OCI-LY3 (cell line): ENCODE measurements at regions not wholly inside any gene's neighbourhood (a gene's known extent, or its start where the extent isn't known, plus 50 kb on each side); places are given as distances from the start of the nearest gene placed in this dataset.

Experiments
- EZH2phosphoT487 ChIP-seq: fragments of 200-600 bp; shearing (Covaris generic); IDR thresholded peaks from 2 replicates; pipeline ENCODE4 v1.6.1; 2018; ENCODE audit warnings: antibody characterized with exemption, mixed run types, low read depth
- TF ChIP-seq, protein P1 (sequence below): fragments of 200-600, 300-600 bp; sonication (generic); IDR thresholded peaks from 2 replicates; pipeline ENCODE4 v1.5.1; 2014; ENCODE audit warnings: antibody characterized with exemption, low read length, low read depth

DNA sequence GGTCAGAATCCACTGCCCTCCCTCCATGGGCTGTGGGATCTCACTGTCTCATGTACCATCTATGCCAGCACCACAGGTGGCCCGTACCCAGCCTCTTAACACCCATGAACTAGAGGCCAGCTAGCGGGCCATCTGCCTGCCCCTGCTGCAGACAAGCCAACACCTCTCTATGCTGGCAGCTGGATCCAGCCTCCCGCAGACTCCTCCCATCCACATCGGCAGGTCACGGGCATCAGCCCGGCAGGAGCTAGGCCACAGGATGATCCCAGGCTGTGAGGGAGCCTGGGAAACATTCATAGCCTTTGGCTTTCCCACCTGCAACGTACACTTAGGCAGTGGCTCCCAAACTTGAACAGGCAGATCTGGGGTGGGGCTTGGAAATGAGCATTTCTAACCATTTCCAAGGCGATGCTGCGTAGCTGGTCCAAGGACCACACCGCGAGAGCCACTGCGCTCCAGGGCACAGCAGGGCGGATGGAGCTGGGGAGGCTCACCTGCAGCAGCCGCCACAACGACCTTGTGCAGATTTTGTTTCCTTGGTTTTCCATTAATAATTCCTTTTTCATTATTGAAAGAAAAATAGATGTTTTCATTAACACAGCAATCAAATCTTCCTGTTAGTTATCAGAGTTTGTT lies 114.7 kb downstream of the KCNF1 start:
- TF ChIP-seq, protein P1, sequence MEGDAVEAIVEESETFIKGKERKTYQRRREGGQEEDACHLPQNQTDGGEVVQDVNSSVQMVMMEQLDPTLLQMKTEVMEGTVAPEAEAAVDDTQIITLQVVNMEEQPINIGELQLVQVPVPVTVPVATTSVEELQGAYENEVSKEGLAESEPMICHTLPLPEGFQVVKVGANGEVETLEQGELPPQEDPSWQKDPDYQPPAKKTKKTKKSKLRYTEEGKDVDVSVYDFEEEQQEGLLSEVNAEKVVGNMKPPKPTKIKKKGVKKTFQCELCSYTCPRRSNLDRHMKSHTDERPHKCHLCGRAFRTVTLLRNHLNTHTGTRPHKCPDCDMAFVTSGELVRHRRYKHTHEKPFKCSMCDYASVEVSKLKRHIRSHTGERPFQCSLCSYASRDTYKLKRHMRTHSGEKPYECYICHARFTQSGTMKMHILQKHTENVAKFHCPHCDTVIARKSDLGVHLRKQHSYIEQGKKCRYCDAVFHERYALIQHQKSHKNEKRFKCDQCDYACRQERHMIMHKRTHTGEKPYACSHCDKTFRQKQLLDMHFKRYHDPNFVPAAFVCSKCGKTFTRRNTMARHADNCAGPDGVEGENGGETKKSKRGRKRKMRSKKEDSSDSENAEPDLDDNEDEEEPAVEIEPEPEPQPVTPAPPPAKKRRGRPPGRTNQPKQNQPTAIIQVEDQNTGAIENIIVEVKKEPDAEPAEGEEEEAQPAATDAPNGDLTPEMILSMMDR = no peak
- no peak for TF ChIP-seq EZH2phosphoT487
